Tibial nerve (tissue), 4 donors: ENCODE measurements at regions not wholly inside any gene's neighbourhood (a gene's known extent, or its start where the extent isn't known, plus 50 kb on each side); places are given as distances from the start of the nearest gene placed in this dataset.

Source experiments
- DNase-seq, 2 donors: peaks; one replicate each; pipeline ENCODE4 v3.0.0-alpha.2; 2019; ENCODE audit warnings: low spot score in 2 of 2
- H3K27ac ChIP-seq, 4 donors: fragments of 200-600 bp; sonication (generic) in 3 of 4; one replicate each; pipeline ENCODE4 v1.5.1; 2017 to 2019; ENCODE audit warnings: mild to moderate bottlenecking in 1 of 4
- H3K27me3 ChIP-seq, 2 donors: fragments of 200-600 bp; sonication (generic) in 1 of 2; one replicate each; pipeline versions ENCODE4 v1.5.1 to v1.6.0; 2017 to 2019
- H3K36me3 ChIP-seq, 3 donors: fragments of 200-600 bp; sonication (generic); one replicate each; pipeline ENCODE4 v1.5.1; 2018 to 2019
- H3K4me1 ChIP-seq, 4 donors: fragments of 200-600 bp; sonication (generic) in 3 of 4; one replicate each; pipeline ENCODE4 v1.5.1; 2017 to 2019
- H3K4me3 ChIP-seq, 4 donors: fragments of 200-600 bp; sonication (generic) in 3 of 4; one replicate each; pipeline ENCODE4 v1.5.1; 2017 to 2019; ENCODE audit warnings: mild to moderate bottlenecking in 1 of 4, moderate library complexity in 1 of 4
- H3K9me3 ChIP-seq, 4 donors: fragments of 200-600 bp; sonication (generic) in 3 of 4; one replicate each; pipeline ENCODE4 v1.5.1; 2017 to 2019
- EP300 ChIP-seq, 2 donors: sonication (generic); formaldehyde crosslinking; IDR thresholded peaks; one replicate each; pipeline ENCODE4 v1.6.1; 2017; ENCODE audit warnings: antibody characterized with exemption in 2 of 2, mild to moderate bottlenecking in 1 of 2
- POLR2A ChIP-seq, 2 donors: fragments of 450-650 bp; IDR thresholded peaks; one replicate each; pipeline ENCODE4 v1.6.1; 2017; ENCODE audit warnings: antibody characterized with exemption in 2 of 2, mild to moderate bottlenecking in 2 of 2, moderate library complexity in 2 of 2
- WGBS, 2 donors: methylation state at CpG; one replicate each; pipeline ENCODE4 v1.1.5; 2018; 5-methylcytosine and 5-hydroxymethylcytosine counted together
- TF ChIP-seq, protein P1 (sequence below), 5 experiments: fragments of 200-600 bp in 3 of 5; fragments of 450-650 bp in 2 of 5; sonication (generic) in 3 of 5; IDR thresholded peaks; one replicate each; pipeline ENCODE4 v1.5.1; 2016 to 2019; ENCODE audit warnings: antibody characterized with exemption in 5 of 5, mild to moderate bottlenecking in 3 of 5, moderate library complexity in 2 of 5

DNA sequence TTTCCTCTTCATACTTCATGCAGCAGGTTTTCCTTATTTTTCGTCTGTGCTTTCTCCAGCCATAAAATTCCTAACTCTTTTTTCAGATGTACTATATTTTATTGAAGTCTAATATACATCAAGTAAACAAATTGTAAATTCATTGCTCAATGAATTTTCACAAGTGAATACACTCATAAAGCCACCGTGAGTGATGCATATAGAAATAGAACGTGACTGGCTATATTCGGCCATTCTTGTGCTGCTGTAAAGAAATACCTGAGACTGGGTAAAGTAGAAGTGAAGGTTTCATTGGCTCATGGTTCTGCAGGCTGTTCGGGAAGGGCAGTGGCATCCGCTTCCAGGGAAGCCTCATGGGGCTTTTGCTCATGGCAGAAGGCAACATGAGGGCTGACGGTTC, 868.4 kb upstream of the EEF2KMT start:
- DNase-seq: no peak
- Histone ChIP-seq H3K27ac (no peak overlapping the region), H3K9me3 (peaks cover 0 to 9% (median 0%) of the 10 kb centered on the region in 4 donors), H3K4me1 (no peaks in the 10 kb centered on the region), H3K27me3 (no peaks in the 10 kb centered on the region), H3K4me3 (no peak overlapping the region), H3K36me3 (no peaks in the 10 kb centered on the region)
- TF ChIP-seq EP300 (IDR thresholded peaks at IDR 0.05) (no peak), POLR2A (IDR thresholded peaks at IDR 0.05) (no peak)
- TF ChIP-seq, protein P1, sequence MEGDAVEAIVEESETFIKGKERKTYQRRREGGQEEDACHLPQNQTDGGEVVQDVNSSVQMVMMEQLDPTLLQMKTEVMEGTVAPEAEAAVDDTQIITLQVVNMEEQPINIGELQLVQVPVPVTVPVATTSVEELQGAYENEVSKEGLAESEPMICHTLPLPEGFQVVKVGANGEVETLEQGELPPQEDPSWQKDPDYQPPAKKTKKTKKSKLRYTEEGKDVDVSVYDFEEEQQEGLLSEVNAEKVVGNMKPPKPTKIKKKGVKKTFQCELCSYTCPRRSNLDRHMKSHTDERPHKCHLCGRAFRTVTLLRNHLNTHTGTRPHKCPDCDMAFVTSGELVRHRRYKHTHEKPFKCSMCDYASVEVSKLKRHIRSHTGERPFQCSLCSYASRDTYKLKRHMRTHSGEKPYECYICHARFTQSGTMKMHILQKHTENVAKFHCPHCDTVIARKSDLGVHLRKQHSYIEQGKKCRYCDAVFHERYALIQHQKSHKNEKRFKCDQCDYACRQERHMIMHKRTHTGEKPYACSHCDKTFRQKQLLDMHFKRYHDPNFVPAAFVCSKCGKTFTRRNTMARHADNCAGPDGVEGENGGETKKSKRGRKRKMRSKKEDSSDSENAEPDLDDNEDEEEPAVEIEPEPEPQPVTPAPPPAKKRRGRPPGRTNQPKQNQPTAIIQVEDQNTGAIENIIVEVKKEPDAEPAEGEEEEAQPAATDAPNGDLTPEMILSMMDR (IDR thresholded peaks at IDR 0.05): no peak
- WGBS, 2 donors: 77 to 80% methylated on average over 7 of the region's 7 CpGs

DNA sequence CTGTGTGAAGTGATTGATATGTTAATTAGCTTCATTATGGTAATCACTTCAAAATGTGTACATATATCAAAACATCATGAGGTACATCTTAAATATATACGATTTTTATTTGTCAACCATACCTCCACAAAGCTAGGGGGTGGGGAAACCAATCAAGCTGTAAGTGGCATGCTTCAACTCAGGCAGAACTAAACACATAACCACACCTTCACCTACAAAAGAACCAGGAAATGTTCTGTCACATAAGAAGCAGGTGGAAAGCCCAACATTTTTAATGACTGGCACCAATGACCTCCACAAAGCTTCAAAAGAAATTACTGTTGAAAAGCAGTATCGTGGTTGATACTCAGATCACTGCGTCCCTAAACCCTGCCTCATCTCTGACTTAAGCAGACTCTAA, 867.7 kb upstream of the EEF2KMT start:
- Histone ChIP-seq H3K27me3 (no peaks in the 10 kb centered on the region), H3K4me1 (no peaks in the 10 kb centered on the region)
- WGBS, 2 donors: 86 to 90% methylated on average over 3 of the region's 3 CpGs

DNA sequence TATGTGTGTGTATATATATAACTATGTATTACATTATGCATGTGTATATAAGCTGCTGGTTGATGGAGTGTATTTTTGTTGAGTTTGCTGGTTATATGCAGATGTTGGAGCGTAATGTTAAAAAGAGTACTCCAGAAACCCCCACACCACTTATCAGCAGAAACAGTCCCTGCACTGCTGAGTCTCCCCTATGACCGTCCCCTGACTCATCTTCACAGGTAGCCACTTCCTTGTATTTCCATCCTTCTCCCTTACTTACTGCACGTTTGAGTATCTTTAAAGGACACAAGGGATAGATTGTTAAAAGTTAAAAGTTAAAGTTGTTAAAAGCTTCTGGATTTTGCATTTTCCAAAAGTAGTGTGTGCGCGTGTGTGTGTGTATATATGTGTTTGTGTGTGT, 853.9 kb upstream of the EEF2KMT start:
- no peak for DNase-seq
- no peaks in the 10 kb centered on the region for H3K4me1 ChIP-seq
- no peaks in the 10 kb centered on the region for H3K9me3 ChIP-seq
- H3K36me3 ChIP-seq: no peaks in the 10 kb centered on the region
- no peak for TF ChIP-seq EP300 (IDR thresholded peaks at IDR 0.05)
- TF ChIP-seq POLR2A (IDR thresholded peaks at IDR 0.05): no peak
- TF ChIP-seq, protein P1 (IDR thresholded peaks at IDR 0.05): no peak
- no peak overlapping the region for H3K4me3 ChIP-seq
- no peaks in the 10 kb centered on the region for H3K27me3 ChIP-seq
- H3K27ac ChIP-seq: no peak overlapping the region
- 82 to 95% methylated on average over 5 of the region's 5 CpGs for WGBS, 2 donors

More for the DNA sequence above, 867.7 kb upstream of the EEF2KMT start:
- no peaks in the 10 kb centered on the region for H3K36me3 ChIP-seq
- no peak for DNase-seq
- TF ChIP-seq EP300 (IDR thresholded peaks at IDR 0.05) (no peak), POLR2A (IDR thresholded peaks at IDR 0.05) (no peak)
- TF ChIP-seq, protein P1 (IDR thresholded peaks at IDR 0.05): no peak
- no peak overlapping the region for H3K27ac ChIP-seq
- peaks cover 0 to 6% (median 0%) of the 10 kb centered on the region in 4 donors for H3K9me3 ChIP-seq
- no peak overlapping the region for H3K4me3 ChIP-seq

DNA sequence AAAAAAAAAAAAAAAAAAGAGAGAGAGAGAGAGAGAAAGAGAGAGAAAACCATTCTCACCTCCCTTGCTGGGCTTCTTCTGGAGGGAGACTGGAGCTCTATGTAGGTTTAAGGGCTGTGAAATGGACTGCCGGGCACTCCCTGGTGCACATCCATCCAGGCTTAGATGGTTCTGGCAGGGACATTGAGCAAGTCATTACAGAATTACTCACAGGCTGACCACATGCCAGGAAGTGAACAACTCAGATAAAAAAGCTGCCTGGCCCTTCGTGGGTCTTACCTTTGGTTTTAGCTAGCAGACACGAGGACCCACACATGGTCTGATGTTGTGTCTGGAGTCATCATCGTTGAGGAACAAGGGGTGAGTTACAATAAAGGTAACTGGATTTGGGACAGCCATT, 847.4 kb upstream of the EEF2KMT start:
- TF ChIP-seq POLR2A (IDR thresholded peaks at IDR 0.05) (no peak), EP300 (IDR thresholded peaks at IDR 0.05) (no peak)
- TF ChIP-seq, protein P1 (IDR thresholded peaks at IDR 0.05): no peak
- Histone ChIP-seq H3K4me3 (no peak overlapping the region), H3K36me3 (no peaks in the 10 kb centered on the region), H3K27me3 (no peaks in the 10 kb centered on the region), H3K27ac (no peak overlapping the region), H3K9me3 (peaks cover 0 to 24% (median 0%) of the 10 kb centered on the region in 4 donors), H3K4me1 (no peaks in the 10 kb centered on the region)
- WGBS, 2 donors: 59 to 65% methylated on average over 4 of the region's 4 CpGs
- DNase-seq: no peak

DNA sequence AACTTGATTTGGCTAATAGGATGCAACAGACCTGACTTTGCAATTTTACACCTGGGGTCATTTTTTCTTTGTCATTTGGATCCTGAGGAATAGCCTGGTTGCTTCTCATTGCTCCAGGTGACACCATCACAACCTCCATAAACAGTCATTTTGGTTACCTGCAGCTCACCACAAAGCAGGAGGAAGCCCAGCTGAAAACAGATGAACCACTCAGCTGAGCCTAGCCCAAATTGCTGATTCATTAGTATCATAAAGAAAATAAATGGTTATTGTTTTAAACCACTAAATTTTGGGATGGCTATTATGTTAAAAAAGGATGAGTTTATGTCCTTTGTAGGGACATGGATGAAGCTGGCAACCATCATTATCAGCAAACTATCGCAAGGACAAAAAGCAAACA, 841.0 kb upstream of the EEF2KMT start:
- no peak overlapping the region for H3K27ac ChIP-seq
- no peak for DNase-seq
- WGBS, 2 donors: 83 to 94% methylated on average over 1 of the region's 1 CpG
- no peaks in the 10 kb centered on the region for H3K4me1 ChIP-seq
- TF ChIP-seq EP300 (IDR thresholded peaks at IDR 0.05) (no peak), POLR2A (IDR thresholded peaks at IDR 0.05) (no peak)
- TF ChIP-seq, protein P1 (IDR thresholded peaks at IDR 0.05): no peak
- peaks cover 0 to 58% (median 4%) of the 10 kb centered on the region in 4 donors for H3K9me3 ChIP-seq
- no peaks in the 10 kb centered on the region for H3K27me3 ChIP-seq
- H3K4me3 ChIP-seq: no peak overlapping the region
- no peaks in the 10 kb centered on the region for H3K36me3 ChIP-seq
